GM12878 (cell line): ENCODE measurements at regions not wholly inside any gene's neighbourhood (a gene's known extent, or its start where the extent isn't known, plus 50 kb on each side); places are given as distances from the start of the nearest gene placed in this dataset.
A peak's percentile ranks its signal among the peaks of the same experiment; 100 is the strongest.

Source experiments
- ASH2L ChIP-seq: fragments of 300-600, 200-600 bp; sonication (generic); IDR thresholded peaks from 2 replicates; pipeline ENCODE4 v1.6.1; 2017; ENCODE audit warnings: low read depth, mild to moderate bottlenecking, borderline replicate concordance
- CBX5 ChIP-seq: sonication (generic); IDR thresholded peaks from 2 replicates; pipeline ENCODE4 v1.6.1; 2016; ENCODE audit warnings: low read depth, moderate library complexity, mild to moderate bottlenecking, inconsistent platforms
- ETV6 ChIP-seq, 2 experiments: fragments of 450-650 bp in 1 of 2; IDR thresholded peaks in 1 of 2; conservative IDR thresholded peaks in 1 of 2; 2 replicates each; pipeline ENCODE4 v1.6.1; 2014; ENCODE audit warnings: antibody characterized with exemption in 1 of 2, borderline replicate concordance in 1 of 2, low read depth in 1 of 2, mild to moderate bottlenecking in 1 of 2, moderate library complexity in 1 of 2
- HDGF ChIP-seq: fragments of 450-650 bp; IDR thresholded peaks from 2 replicates; pipeline ENCODE4 v1.6.1; 2016; ENCODE audit warnings: antibody characterized with exemption
- JUNB ChIP-seq: IDR thresholded peaks from 2 replicates; pipeline ENCODE4 v1.6.1; 2016; ENCODE audit warnings: antibody characterized with exemption, mild to moderate bottlenecking
- JUND ChIP-seq: IDR thresholded peaks from 2 replicates; pipeline ENCODE4 v1.6.1; 2012; ENCODE audit warnings: low read depth, mild to moderate bottlenecking, low read length, improper control_type of control experiment, moderate library complexity
- MEF2A ChIP-seq: IDR thresholded peaks from 2 replicates; pipeline ENCODE4 v1.6.1; 2011; ENCODE audit warnings: low read depth, mild to moderate bottlenecking, low read length, moderate library complexity; ENCODE audit not compliant: insufficient read depth
- NFIC ChIP-seq: IDR thresholded peaks from 2 replicates; pipeline ENCODE4 v1.6.1; 2012; ENCODE audit warnings: low read depth, mild to moderate bottlenecking, inconsistent platforms, low read length, moderate library complexity
- NR2F1 ChIP-seq: fragments of 450-650 bp; conservative IDR thresholded peaks from 2 replicates; pipeline ENCODE4 v1.6.1; 2017; ENCODE audit warnings: mild to moderate bottlenecking
- POLR2A ChIP-seq: IDR thresholded peaks from 2 replicates; pipeline ENCODE4 v1.6.1; 2011; ENCODE audit warnings: low read depth, mild to moderate bottlenecking, low read length
- POLR2AphosphoS2 ChIP-seq: IDR thresholded peaks from 2 replicates; pipeline ENCODE4 v1.6.1; 2011; ENCODE audit warnings: low read depth, mild to moderate bottlenecking, low read length, improper control_type of control experiment, moderate library complexity
- RUNX3 ChIP-seq: IDR thresholded peaks from 2 replicates; pipeline ENCODE4 v1.6.1; 2012; ENCODE audit warnings: low read length, inconsistent platforms
- SREBF1 ChIP-seq: IDR thresholded peaks from 2 replicates; pipeline ENCODE4 v1.6.1; 2012; ENCODE audit warnings: mild to moderate bottlenecking, low read length
- STAT1 ChIP-seq: fragments of 450-650 bp; conservative IDR thresholded peaks from 2 replicates; pipeline ENCODE4 v1.6.1; 2014; ENCODE audit warnings: antibody characterized with exemption, mild to moderate bottlenecking
- TBL1XR1 ChIP-seq: IDR thresholded peaks from 2 replicates; pipeline ENCODE4 v1.6.1; 2012; ENCODE audit warnings: low read depth, low read length, improper control_type of control experiment
- TF ChIP-seq, protein P1 (sequence below): fragments of 450-650 bp; IDR thresholded peaks from 2 replicates; pipeline ENCODE4 v1.6.1; 2017; ENCODE audit warnings: mild to moderate bottlenecking, low read depth, inconsistent platforms; ENCODE audit not compliant: poor library complexity, severe bottlenecking
- TF ChIP-seq, protein P2 (sequence below): fragments of 450-650 bp; IDR thresholded peaks from 2 replicates; pipeline ENCODE4 v1.6.1; 2017; ENCODE audit warnings: antibody characterized with exemption, mild to moderate bottlenecking, moderate library complexity
- TF ChIP-seq, protein P3 (sequence below): IDR thresholded peaks from 2 replicates; pipeline ENCODE4 v1.6.1; 2011; ENCODE audit warnings: borderline replicate concordance, low read depth, mild to moderate bottlenecking, moderate library complexity, low read length; ENCODE audit not compliant: insufficient read depth, poor library complexity, severe bottlenecking

DNA sequence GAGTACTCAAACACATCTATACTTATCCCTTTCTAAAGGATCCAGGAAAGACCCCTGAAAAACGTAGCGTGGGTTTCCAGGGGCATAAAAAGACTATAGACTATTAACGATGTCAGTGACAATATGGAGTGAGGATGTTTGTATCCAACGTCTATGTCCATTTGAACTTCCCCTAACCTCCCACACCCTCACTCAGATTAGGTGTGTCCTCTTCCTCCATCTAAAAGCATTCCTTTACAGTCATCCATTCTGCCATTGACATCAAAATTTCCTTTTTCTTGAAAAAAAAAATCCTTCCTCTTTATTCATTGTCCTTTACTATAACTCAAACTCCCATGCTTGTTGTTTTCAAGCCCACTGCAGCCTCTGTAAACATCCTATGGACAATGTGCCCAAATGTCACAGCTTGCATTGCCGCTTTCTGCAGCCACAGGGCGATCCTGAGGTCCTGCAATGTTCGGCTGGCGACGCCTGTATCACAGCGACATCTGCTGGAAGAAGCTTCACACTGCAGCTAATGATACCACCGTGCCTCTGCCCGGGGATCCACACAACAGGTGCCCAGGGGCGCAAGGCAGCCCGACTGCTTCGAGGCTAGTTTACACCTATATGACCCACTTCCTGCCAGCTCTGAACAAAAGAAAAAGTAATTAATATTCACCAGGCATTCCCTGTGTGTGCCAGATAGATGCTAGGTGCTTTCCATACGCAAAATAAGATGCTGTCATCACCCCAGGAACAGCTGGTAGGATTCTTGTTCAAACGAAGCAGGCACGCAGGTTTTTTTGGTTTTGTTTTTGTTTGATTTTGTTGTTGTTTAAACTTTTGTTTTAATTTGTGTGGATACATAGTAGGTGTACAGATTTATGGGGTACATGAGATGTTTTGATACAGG, 267.9 kb upstream of the GHITM start (continued):
- TF ChIP-seq, protein P1, sequence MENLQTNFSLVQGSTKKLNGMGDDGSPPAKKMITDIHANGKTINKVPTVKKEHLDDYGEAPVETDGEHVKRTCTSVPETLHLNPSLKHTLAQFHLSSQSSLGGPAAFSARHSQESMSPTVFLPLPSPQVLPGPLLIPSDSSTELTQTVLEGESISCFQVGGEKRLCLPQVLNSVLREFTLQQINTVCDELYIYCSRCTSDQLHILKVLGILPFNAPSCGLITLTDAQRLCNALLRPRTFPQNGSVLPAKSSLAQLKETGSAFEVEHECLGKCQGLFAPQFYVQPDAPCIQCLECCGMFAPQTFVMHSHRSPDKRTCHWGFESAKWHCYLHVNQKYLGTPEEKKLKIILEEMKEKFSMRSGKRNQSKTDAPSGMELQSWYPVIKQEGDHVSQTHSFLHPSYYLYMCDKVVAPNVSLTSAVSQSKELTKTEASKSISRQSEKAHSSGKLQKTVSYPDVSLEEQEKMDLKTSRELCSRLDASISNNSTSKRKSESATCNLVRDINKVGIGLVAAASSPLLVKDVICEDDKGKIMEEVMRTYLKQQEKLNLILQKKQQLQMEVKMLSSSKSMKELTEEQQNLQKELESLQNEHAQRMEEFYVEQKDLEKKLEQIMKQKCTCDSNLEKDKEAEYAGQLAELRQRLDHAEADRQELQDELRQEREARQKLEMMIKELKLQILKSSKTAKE: no peak
- TF ChIP-seq MEF2A: no peak
- TF ChIP-seq RUNX3: peak; percentile 33; the same call in 1 of the 2 replicates
- TF ChIP-seq, protein P2, sequence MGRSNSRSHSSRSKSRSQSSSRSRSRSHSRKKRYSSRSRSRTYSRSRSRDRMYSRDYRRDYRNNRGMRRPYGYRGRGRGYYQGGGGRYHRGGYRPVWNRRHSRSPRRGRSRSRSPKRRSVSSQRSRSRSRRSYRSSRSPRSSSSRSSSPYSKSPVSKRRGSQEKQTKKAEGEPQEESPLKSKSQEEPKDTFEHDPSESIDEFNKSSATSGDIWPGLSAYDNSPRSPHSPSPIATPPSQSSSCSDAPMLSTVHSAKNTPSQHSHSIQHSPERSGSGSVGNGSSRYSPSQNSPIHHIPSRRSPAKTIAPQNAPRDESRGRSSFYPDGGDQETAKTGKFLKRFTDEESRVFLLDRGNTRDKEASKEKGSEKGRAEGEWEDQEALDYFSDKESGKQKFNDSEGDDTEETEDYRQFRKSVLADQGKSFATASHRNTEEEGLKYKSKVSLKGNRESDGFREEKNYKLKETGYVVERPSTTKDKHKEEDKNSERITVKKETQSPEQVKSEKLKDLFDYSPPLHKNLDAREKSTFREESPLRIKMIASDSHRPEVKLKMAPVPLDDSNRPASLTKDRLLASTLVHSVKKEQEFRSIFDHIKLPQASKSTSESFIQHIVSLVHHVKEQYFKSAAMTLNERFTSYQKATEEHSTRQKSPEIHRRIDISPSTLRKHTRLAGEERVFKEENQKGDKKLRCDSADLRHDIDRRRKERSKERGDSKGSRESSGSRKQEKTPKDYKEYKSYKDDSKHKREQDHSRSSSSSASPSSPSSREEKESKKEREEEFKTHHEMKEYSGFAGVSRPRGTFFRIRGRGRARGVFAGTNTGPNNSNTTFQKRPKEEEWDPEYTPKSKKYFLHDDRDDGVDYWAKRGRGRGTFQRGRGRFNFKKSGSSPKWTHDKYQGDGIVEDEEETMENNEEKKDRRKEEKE: no peak
- TF ChIP-seq TBL1XR1: no peak
- TF ChIP-seq HDGF: no peak
- no peak for TF ChIP-seq JUNB
- TF ChIP-seq ETV6 (conservative IDR thresholded peaks at IDR 0.05 in 1 of 2, IDR thresholded peaks at IDR 0.05 in 1 of 2; ENCODE audit: borderline replicate concordance in 1 of 2, low read depth in 1 of 2): no peak
- TF ChIP-seq, protein P3, sequence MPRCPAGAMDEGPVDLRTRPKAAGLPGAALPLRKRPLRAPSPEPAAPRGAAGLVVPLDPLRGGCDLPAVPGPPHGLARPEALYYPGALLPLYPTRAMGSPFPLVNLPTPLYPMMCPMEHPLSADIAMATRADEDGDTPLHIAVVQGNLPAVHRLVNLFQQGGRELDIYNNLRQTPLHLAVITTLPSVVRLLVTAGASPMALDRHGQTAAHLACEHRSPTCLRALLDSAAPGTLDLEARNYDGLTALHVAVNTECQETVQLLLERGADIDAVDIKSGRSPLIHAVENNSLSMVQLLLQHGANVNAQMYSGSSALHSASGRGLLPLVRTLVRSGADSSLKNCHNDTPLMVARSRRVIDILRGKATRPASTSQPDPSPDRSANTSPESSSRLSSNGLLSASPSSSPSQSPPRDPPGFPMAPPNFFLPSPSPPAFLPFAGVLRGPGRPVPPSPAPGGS: no peak
- TF ChIP-seq STAT1: no peak
- no peak for TF ChIP-seq ASH2L
- no peak for TF ChIP-seq JUND
- TF ChIP-seq SREBF1: no peak
- no peak for TF ChIP-seq POLR2AphosphoS2
- TF ChIP-seq NR2F1: no peak
- TF ChIP-seq NFIC: no peak
- TF ChIP-seq CBX5: no peak
- TF ChIP-seq POLR2A: no peak
